A549 (cell line): ENCODE measurements at regions not wholly inside any gene's neighbourhood (a gene's known extent, or its start where the extent isn't known, plus 50 kb on each side); places are given as distances from the start of the nearest gene placed in this dataset.

Source experiments
- ATAC-seq, 2 experiments: fragments of 200-7000 bp in 1 of 2; fragments of >200 bp in 1 of 2; cut with Nextera tagmentation in 1 of 2; cut with Tn5 transposase in 1 of 2; 3 replicates each; pipeline versions ENCODE4 v1.8.0 to v1.9.1; 2018 to 2020; ENCODE audit warnings: mild to moderate bottlenecking in 1 of 2, moderate library complexity in 1 of 2
- CTCF ChIA-PET: fragments of 300-600 bp; sonication (Branson Sonifier 250); formaldehyde crosslinking; extraction: SDS; loops from one replicate; lab custom pipeline; 2021; ENCODE audit warnings: antibody characterized with exemption, inconsistent platforms; lab: Yijun Ruan, JAX
- POLR2A ChIA-PET: fragments of 350-600 bp; formaldehyde crosslinking; extraction: SDS; loops from one replicate; lab custom pipeline; 2021; ENCODE audit warnings: antibody characterized with exemption, inconsistent platforms; lab: Yijun Ruan, JAX
- DNase-seq, 2 experiments: peaks; one replicate each; pipeline versions ENCODE4 v3.0.0 to v3.0.0-alpha.2; 2011 to 2016; ENCODE audit warnings: low read depth in 1 of 2, low spot score in 1 of 2
- FAIRE-seq: peaks from 2 replicates; lab custom pipeline; 2011; peaks lifted over from hg19 to GRCh38; lab: Jason Lieb, UNC
- H3K27ac ChIP-seq, 2 experiments: fragments of >200 bp; sonication (Bioruptor Twin); formaldehyde crosslinking; 3 replicates each; pipeline ENCODE4 v1.5.1; 2016 to 2017
- H3K4me1 ChIP-seq: fragments of >200 bp; sonication (Bioruptor Twin); formaldehyde crosslinking; 3 replicates; pipeline ENCODE4 v1.6.1; 2016
- H3K4me2 ChIP-seq: fragments of >200 bp; sonication (Bioruptor Twin); formaldehyde crosslinking; 3 replicates; pipeline ENCODE4 v1.6.1; 2016
- H3K4me3 ChIP-seq: fragments of >200 bp; sonication (Bioruptor Twin); formaldehyde crosslinking; 3 replicates; pipeline ENCODE4 v1.5.1; 2016
- H3K9me3 ChIP-seq: fragments of >200 bp; sonication (Bioruptor Twin); formaldehyde crosslinking; 3 replicates; pipeline ENCODE4 v1.6.1; 2016
- CEBPB ChIP-seq, 2 experiments: fragments of >200 bp in 1 of 2; sonication (Bioruptor Twin) in 1 of 2; formaldehyde crosslinking in 1 of 2; IDR thresholded peaks; 2 replicates each; pipeline ENCODE4 v1.6.1; 2012 to 2016
- CHD4 ChIP-seq: fragments of 200-600 bp; sonication (generic); IDR thresholded peaks from 2 replicates; pipeline ENCODE4 v1.6.1; 2016; ENCODE audit warnings: antibody characterized with exemption, mild to moderate bottlenecking, borderline replicate concordance
- EHMT2 ChIP-seq: fragments of 200-600 bp; sonication (generic); IDR thresholded peaks from 2 replicates; pipeline ENCODE4 v1.6.1; 2016; ENCODE audit warnings: antibody characterized with exemption, low read depth, mild to moderate bottlenecking, moderate library complexity
- EP300 ChIP-seq, 2 experiments: fragments of >200 bp; sonication (Bioruptor Twin); formaldehyde crosslinking; IDR thresholded peaks; 2 replicates in 1 of 2; 3 replicates in 1 of 2; pipeline ENCODE4 v1.6.1; 2016 to 2017
- ESRRA ChIP-seq: fragments of 150-350 bp; IDR thresholded peaks from 2 replicates; pipeline ENCODE4 v1.6.1; 2014; ENCODE audit warnings: mild to moderate bottlenecking, low read length, borderline replicate concordance
- FOSL2 ChIP-seq, 2 experiments: fragments of 450-650 bp in 1 of 2; fragments of >200 bp in 1 of 2; sonication (Bioruptor Twin) in 1 of 2; formaldehyde crosslinking; IDR thresholded peaks; 2 replicates each; pipeline versions ENCODE4 v1.5.0 to v1.6.1; 2016 to 2020; ENCODE audit warnings: mild to moderate bottlenecking in 1 of 2, moderate library complexity in 1 of 2
- HEYL ChIP-seq: fragments of 250-450 bp; sonication (Bioruptor Pico); IDR thresholded peaks from 2 replicates; pipeline ENCODE4 v1.8.0; 2021; ENCODE audit warnings: mild to moderate bottlenecking, moderate library complexity
- HOXA7 ChIP-seq: fragments of 250-450 bp; sonication (Bioruptor Pico); IDR thresholded peaks from 2 replicates; pipeline ENCODE4 v1.5.0; 2020; ENCODE audit warnings: mild to moderate bottlenecking, moderate library complexity
- HOXB5 ChIP-seq: fragments of 250-450 bp; sonication (Bioruptor Pico); IDR thresholded peaks from 2 replicates; pipeline ENCODE4 v1.5.0; 2020; ENCODE audit warnings: mild to moderate bottlenecking, moderate library complexity
- JUNB ChIP-seq: fragments of >200 bp; sonication (Bioruptor Twin); formaldehyde crosslinking; IDR thresholded peaks from 2 replicates; pipeline ENCODE4 v1.6.1; 2016
- KDM1A ChIP-seq: fragments of 200-600 bp; sonication (generic); IDR thresholded peaks from 2 replicates; pipeline ENCODE4 v1.6.1; 2016; ENCODE audit warnings: low read depth, mild to moderate bottlenecking
- KDM5A ChIP-seq: fragments of 200-600 bp; sonication (generic); IDR thresholded peaks from 2 replicates; pipeline ENCODE4 v1.6.1; 2016; ENCODE audit warnings: antibody characterized with exemption, mild to moderate bottlenecking
- MAZ ChIP-seq: fragments of 150-350 bp; IDR thresholded peaks from 2 replicates; pipeline ENCODE4 v1.6.1; 2014; ENCODE audit warnings: antibody characterized with exemption, low read depth, low read length, borderline replicate concordance
- NPAS2 ChIP-seq: fragments of 250-450 bp; sonication (Bioruptor Pico); IDR thresholded peaks from 2 replicates; pipeline ENCODE4 v1.8.0; 2022; ENCODE audit warnings: mild to moderate bottlenecking, moderate library complexity, borderline replicate concordance
- NR3C1 ChIP-seq: fragments of >200 bp; sonication (Bioruptor Twin); formaldehyde crosslinking; IDR thresholded peaks from 3 replicates; pipeline ENCODE4 v1.6.1; 2017
- RARB ChIP-seq: fragments of 250-450 bp; sonication (Bioruptor Pico); IDR thresholded peaks from 2 replicates; pipeline ENCODE4 v1.8.0; 2021; ENCODE audit warnings: mild to moderate bottlenecking, moderate library complexity
- SMC3 ChIP-seq: fragments of >200 bp; sonication (Bioruptor Twin); formaldehyde crosslinking; IDR thresholded peaks from 3 replicates; pipeline ENCODE4 v1.6.1; 2018; ENCODE audit warnings: inconsistent platforms
- SREBF2 ChIP-seq: fragments of 450-650 bp; IDR thresholded peaks from 2 replicates; pipeline ENCODE4 v1.6.1; 2014; ENCODE audit warnings: mild to moderate bottlenecking, moderate library complexity
- TP53 ChIP-seq: fragments of 250-450 bp; sonication (Bioruptor Pico); IDR thresholded peaks from 2 replicates; pipeline ENCODE4 v1.5.0; 2021; ENCODE audit warnings: mild to moderate bottlenecking, moderate library complexity
- ZC3H11A ChIP-seq: fragments of 450-650 bp; IDR thresholded peaks from 2 replicates; pipeline ENCODE4 v1.6.1; 2014; ENCODE audit warnings: antibody characterized with exemption, mild to moderate bottlenecking
- ZFP36 ChIP-seq: fragments of 450-650 bp; IDR thresholded peaks from 2 replicates; pipeline ENCODE4 v1.6.1; 2014; ENCODE audit warnings: borderline replicate concordance; ENCODE audit not compliant: partially characterized antibody
- ZNF302 ChIP-seq: fragments of 250-450 bp; sonication (Bioruptor Pico); IDR thresholded peaks from 2 replicates; pipeline ENCODE4 v1.9.0; 2021; ENCODE audit warnings: inconsistent platforms, mild to moderate bottlenecking, moderate library complexity
- ZSCAN20 ChIP-seq: fragments of 250-450 bp; sonication (Bioruptor Pico); IDR thresholded peaks from 2 replicates; pipeline ENCODE4 v1.8.0; 2022; ENCODE audit warnings: mild to moderate bottlenecking, moderate library complexity
- WGBS: methylation state at CpG from one replicate; pipeline ENCODE4 v1.1.6; 2017; ENCODE audit errors: missing lambda C conversion rate; 5-methylcytosine and 5-hydroxymethylcytosine counted together
- TF ChIP-seq, protein P1 (sequence below): fragments of >200 bp; sonication (Bioruptor Twin); formaldehyde crosslinking; IDR thresholded peaks from 2 replicates; pipeline ENCODE4 v1.6.1; 2016
- TF ChIP-seq, protein P2 (sequence below): IDR thresholded peaks from 2 replicates; pipeline ENCODE4 v1.6.1; 2012
- TF ChIP-seq, protein P3 (sequence below): fragments of 250-450 bp; sonication (Bioruptor Pico); IDR thresholded peaks from 2 replicates; pipeline ENCODE4 v1.5.0; 2021; ENCODE audit warnings: mild to moderate bottlenecking, moderate library complexity, borderline replicate concordance
- TF ChIP-seq, protein P4 (sequence below): fragments of >200 bp; sonication (Bioruptor Twin); formaldehyde crosslinking; IDR thresholded peaks from 3 replicates; pipeline ENCODE4 v1.5.1; 2016

- TF ChIP-seq, protein P1, sequence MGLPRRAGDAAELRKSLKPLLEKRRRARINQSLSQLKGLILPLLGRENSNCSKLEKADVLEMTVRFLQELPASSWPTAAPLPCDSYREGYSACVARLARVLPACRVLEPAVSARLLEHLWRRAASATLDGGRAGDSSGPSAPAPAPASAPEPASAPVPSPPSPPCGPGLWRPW: no peak
- no peak for TF ChIP-seq ZC3H11A
These were observed 1092.0 kb downstream of the GRIK2 start (continued) for GRCh38 chr6:102485480-102485879.

DNA sequence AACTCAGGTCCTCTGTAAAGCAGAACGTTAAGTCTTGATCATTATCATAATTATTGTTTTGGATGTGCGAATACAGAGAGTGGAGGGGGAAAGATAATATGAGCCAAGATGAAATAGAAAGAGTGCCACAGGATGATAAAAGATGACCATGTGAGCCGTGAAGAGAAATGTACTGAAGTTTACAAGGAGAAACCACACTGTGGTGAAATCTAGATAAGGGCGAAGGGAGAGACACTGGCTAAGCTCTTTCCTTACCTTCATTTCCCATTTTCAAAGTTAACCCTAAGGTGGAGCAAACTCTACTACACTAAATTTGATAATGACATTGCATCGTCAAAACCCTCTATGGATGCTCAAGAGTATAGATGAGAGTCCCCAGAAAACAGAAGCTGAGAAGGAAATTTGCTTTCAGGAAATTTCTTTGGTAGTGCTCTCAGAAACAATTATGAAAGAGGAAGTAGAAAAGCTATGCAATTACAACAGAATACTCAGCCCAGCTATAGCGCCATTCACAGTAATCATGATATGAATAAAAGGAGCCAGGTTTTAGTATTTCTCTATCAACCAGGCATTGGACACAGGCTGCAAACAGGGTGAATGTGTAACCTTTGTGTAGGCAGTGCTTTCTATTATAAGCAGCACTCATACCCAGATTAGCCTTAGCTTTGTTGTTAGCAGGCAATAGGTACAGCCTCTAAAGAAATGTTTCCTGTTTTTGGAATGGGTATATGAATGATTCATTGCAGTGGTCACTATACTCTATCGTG, 1080.7 kb downstream of the GRIK2 start:
- WGBS: 19% methylated on average over 7 of the region's 7 CpGs
- TF ChIP-seq ESRRA (no peak), FOSL2 (IDR thresholded peaks at IDR 0.05) (no peak), FOSL2 (CRISPR knock-in tag; IDR thresholded peaks at IDR 0.05) (no peak), KDM5A (no peak), ZC3H11A (no peak), EP300 (IDR thresholded peaks at IDR 0.05) (no peak), HOXA7 (no peak), SMC3 (no peak), CEBPB (IDR thresholded peaks at IDR 0.05) (no peak), NR3C1 (no peak), TP53 (CRISPR knock-in tag) (no peak)
- TF ChIP-seq, protein P2, sequence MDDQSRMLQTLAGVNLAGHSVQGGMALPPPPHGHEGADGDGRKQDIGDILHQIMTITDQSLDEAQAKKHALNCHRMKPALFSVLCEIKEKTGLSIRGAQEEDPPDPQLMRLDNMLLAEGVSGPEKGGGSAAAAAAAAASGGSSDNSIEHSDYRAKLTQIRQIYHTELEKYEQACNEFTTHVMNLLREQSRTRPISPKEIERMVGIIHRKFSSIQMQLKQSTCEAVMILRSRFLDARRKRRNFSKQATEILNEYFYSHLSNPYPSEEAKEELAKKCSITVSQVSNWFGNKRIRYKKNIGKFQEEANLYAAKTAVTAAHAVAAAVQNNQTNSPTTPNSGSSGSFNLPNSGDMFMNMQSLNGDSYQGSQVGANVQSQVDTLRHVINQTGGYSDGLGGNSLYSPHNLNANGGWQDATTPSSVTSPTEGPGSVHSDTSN: no peak
- Histone ChIP-seq H3K4me1 (no peaks in the 10 kb centered on the region), H3K4me3 (no peak overlapping the region), H3K4me2 (no peak overlapping the region), H3K9me3 (no peaks in the 10 kb centered on the region), H3K27ac (no peak overlapping the region)
- ATAC-seq (no peak), DNase-seq (no peak), FAIRE-seq (no peak)
- ChIA-PET CTCF (no interaction called here), POLR2A (no interaction called here)

- no peak for DNase-seq
- no peak for ATAC-seq
- ChIA-PET POLR2A (no interaction called here), CTCF (no interaction called here)
- WGBS: no CpG with 5 or more reads among the region's 4 CpGs
- no peak for FAIRE-seq
- Histone ChIP-seq H3K4me1 (no peaks in the 10 kb centered on the region), H3K4me2 (no peak overlapping the region), H3K4me3 (no peak overlapping the region), H3K27ac (no peak overlapping the region), H3K9me3 (no peaks in the 10 kb centered on the region)
- TF ChIP-seq RARB (CRISPR knock-in tag) (no peak), MAZ (no peak), JUNB (no peak), HEYL (CRISPR knock-in tag) (no peak), ZNF302 (CRISPR knock-in tag) (no peak), ZSCAN20 (CRISPR knock-in tag) (no peak), KDM5A (no peak), HOXB5 (no peak), CHD4 (no peak), KDM1A (no peak), NPAS2 (CRISPR knock-in tag) (no peak), SREBF2 (no peak), EHMT2 (no peak), ZFP36 (no peak), HOXA7 (no peak)
- TF ChIP-seq, protein P3, sequence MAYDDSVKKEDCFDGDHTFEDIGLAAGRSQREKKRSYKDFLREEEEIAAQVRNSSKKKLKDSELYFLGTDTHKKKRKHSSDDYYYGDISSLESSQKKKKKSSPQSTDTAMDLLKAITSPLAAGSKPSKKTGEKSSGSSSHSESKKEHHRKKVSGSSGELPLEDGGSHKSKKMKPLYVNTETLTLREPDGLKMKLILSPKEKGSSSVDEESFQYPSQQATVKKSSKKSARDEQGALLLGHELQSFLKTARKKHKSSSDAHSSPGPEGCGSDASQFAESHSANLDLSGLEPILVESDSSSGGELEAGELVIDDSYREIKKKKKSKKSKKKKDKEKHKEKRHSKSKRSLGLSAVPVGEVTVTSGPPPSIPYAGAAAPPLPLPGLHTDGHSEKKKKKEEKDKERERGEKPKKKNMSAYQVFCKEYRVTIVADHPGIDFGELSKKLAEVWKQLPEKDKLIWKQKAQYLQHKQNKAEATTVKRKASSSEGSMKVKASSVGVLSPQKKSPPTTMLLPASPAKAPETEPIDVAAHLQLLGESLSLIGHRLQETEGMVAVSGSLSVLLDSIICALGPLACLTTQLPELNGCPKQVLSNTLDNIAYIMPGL (CRISPR knock-in tag): no peak
- TF ChIP-seq, protein P4, sequence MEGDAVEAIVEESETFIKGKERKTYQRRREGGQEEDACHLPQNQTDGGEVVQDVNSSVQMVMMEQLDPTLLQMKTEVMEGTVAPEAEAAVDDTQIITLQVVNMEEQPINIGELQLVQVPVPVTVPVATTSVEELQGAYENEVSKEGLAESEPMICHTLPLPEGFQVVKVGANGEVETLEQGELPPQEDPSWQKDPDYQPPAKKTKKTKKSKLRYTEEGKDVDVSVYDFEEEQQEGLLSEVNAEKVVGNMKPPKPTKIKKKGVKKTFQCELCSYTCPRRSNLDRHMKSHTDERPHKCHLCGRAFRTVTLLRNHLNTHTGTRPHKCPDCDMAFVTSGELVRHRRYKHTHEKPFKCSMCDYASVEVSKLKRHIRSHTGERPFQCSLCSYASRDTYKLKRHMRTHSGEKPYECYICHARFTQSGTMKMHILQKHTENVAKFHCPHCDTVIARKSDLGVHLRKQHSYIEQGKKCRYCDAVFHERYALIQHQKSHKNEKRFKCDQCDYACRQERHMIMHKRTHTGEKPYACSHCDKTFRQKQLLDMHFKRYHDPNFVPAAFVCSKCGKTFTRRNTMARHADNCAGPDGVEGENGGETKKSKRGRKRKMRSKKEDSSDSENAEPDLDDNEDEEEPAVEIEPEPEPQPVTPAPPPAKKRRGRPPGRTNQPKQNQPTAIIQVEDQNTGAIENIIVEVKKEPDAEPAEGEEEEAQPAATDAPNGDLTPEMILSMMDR: no peak
- TF ChIP-seq, all 56 proteins: peak for 0
These were observed 1065.5 kb downstream of the GRIK2 start for GRCh38 chr6:102458990-102459389.
